B cell (primary cell): ENCODE measurements at regions not wholly inside any gene's neighbourhood (a gene's known extent, or its start where the extent isn't known, plus 50 kb on each side); places are given as distances from the start of the nearest gene placed in this dataset.

Source experiments
- ATAC-seq: fragments of 200-7000 bp; cut with Tn5 transposase; one replicate; pipeline ENCODE4 v1.10.0; 2021; ENCODE audit warnings: low read depth, mild to moderate bottlenecking, moderate number of reproducible peaks, moderate library complexity
- CTCF ChIA-PET: fragments of 350-600 bp; sonication (Branson Sonifier 250); formaldehyde crosslinking; loops from one replicate; lab custom pipeline; 2021; ENCODE audit warnings: antibody characterized with exemption, inconsistent platforms; lab: Charles Lee
- POLR2A ChIA-PET: fragments of 350-600 bp; sonication (Branson Sonifier 250); formaldehyde crosslinking; loops from one replicate; lab custom pipeline; 2021; ENCODE audit warnings: antibody characterized with exemption; lab: Charles Lee
- DNase-seq: peaks from one replicate; pipeline ENCODE4 v3.0.0; 2013
- H2AFZ ChIP-seq: 2 replicates; pipeline ENCODE4 v1.6.1; 2012; ENCODE audit warnings: mild to moderate bottlenecking, low read depth, low read length; ENCODE audit not compliant: insufficient read depth, poor library complexity, severe bottlenecking
- H3K27ac ChIP-seq, 2 donors: 1 replicate in 1 of 2; 2 replicates in 1 of 2; pipeline ENCODE4 v1.5.1; 2012 to 2013; ENCODE audit warnings: low read length in 2 of 2, mild to moderate bottlenecking in 2 of 2, moderate library complexity in 1 of 2
- H3K27me3 ChIP-seq, 4 experiments: fragments of 200-600 bp in 1 of 4; sonication (generic) in 1 of 4; replicated peaks in 1 of 4; 1 replicate in 2 of 4; 2 replicates in 2 of 4; pipeline versions ENCODE4 v1.6.1 to v1.7.0; 2013 to 2016; ENCODE audit warnings: low read length in 3 of 4, mild to moderate bottlenecking in 2 of 4, mixed read lengths in 1 of 4, moderate library complexity in 1 of 4; ENCODE audit not compliant: insufficient read depth in 4 of 4, control insufficient read depth in 3 of 4; ENCODE audit errors: control extremely low read depth in 1 of 4
- H3K36me3 ChIP-seq, 2 experiments: replicated peaks in 1 of 2; 1 replicate in 1 of 2; 2 replicates in 1 of 2; pipeline versions ENCODE4 v1.6.1 to v1.7.1; 2013; ENCODE audit warnings: low read length in 1 of 2; ENCODE audit not compliant: insufficient read depth in 2 of 2, control insufficient read depth in 1 of 2; ENCODE audit errors: control extremely low read depth in 1 of 2, extremely low read depth in 1 of 2
- H3K4me1 ChIP-seq, 2 donors: fragments of 200-600 bp in 1 of 2; sonication (generic) in 1 of 2; 1 replicate in 1 of 2; 2 replicates in 1 of 2; pipeline versions ENCODE4 v1.5.1 to v1.6.1; 2013 to 2017; ENCODE audit warnings: low read length in 2 of 2; ENCODE audit not compliant: control insufficient read depth in 2 of 2, insufficient read depth in 2 of 2
- H3K4me2 ChIP-seq: replicated peaks from 2 replicates; pipeline ENCODE3; 2012; ENCODE audit warnings: mild to moderate bottlenecking, low read depth, low read length; ENCODE audit not compliant: poor library complexity, severe bottlenecking
- H3K4me3 ChIP-seq, 5 experiments: fragments of 200-600 bp in 1 of 5; sonication (generic) in 1 of 5; 1 replicate in 3 of 5; 2 replicates in 2 of 5; pipeline versions ENCODE4 v1.5.1 to v1.7.0; 2011 to 2016; ENCODE audit warnings: low read length in 4 of 5, mild to moderate bottlenecking in 4 of 5, low read depth in 2 of 5, control low read depth in 1 of 5, moderate library complexity in 1 of 5; ENCODE audit not compliant: insufficient read depth in 1 of 5; ENCODE audit errors: control extremely low read depth in 1 of 5, extremely low read depth in 1 of 5
- H3K79me2 ChIP-seq: fragments of 200-600 bp; sonication (generic); one replicate; pipeline ENCODE4 v1.6.0; 2016; ENCODE audit warnings: low read length; ENCODE audit not compliant: control insufficient read depth, insufficient read depth
- H3K9ac ChIP-seq: fragments of 200-600 bp; sonication (generic); 2 replicates; pipeline ENCODE4 v1.6.1; 2017; ENCODE audit warnings: mild to moderate bottlenecking, low read length, moderate library complexity
- H3K9me3 ChIP-seq, 3 donors: one replicate each; pipeline versions ENCODE4 v1.6.1 to v1.7.1; 2013; ENCODE audit warnings: low read length in 2 of 3; ENCODE audit not compliant: control insufficient read depth in 2 of 3, insufficient read depth in 1 of 3; ENCODE audit errors: control extremely low read depth in 1 of 3
- H4K20me1 ChIP-seq: 2 replicates; pipeline ENCODE4 v1.6.0; 2012; ENCODE audit warnings: mild to moderate bottlenecking, low read length; ENCODE audit not compliant: insufficient read depth, control insufficient read depth, poor library complexity, severe bottlenecking
- H3K27ac Mint-ChIP-seq: one replicate; pipeline ENCODE4 v1.8.0; 2021; ENCODE audit warnings: mixed read lengths
- H3K27me3 Mint-ChIP-seq: one replicate; pipeline ENCODE4 v1.8.0; 2021; ENCODE audit warnings: mixed read lengths
- H3K4me1 Mint-ChIP-seq: one replicate; pipeline ENCODE4 v1.8.0; 2021; ENCODE audit warnings: mixed read lengths
- H3K4me3 Mint-ChIP-seq: one replicate; pipeline ENCODE4 v1.8.0; 2021; ENCODE audit warnings: mixed read lengths
- H3K9me3 Mint-ChIP-seq: one replicate; pipeline ENCODE4 v1.8.0; 2022; ENCODE audit warnings: mixed read lengths; ENCODE audit not compliant: insufficient read depth
- CTCF ChIP-seq: fragments of 200-600 bp; IDR thresholded peaks from one replicate; pipeline ENCODE4 v1.8.0; 2022; ENCODE audit warnings: antibody characterized with exemption, mild to moderate bottlenecking
- EZH2 ChIP-seq: IDR thresholded peaks from 2 replicates; pipeline ENCODE4 v1.6.1; 2012; ENCODE audit warnings: borderline replicate concordance, low read depth, mild to moderate bottlenecking, moderate library complexity, low read length; ENCODE audit not compliant: insufficient read depth, poor library complexity, severe bottlenecking
- WGBS: methylation state at CpG from one replicate; pipeline ENCODE4 v1.1.5; 2013; ENCODE audit warnings: missing lambda C conversion rate; ENCODE audit not compliant: insufficient coverage; 5-methylcytosine and 5-hydroxymethylcytosine counted together
- intact Hi-C: fragments of 100-400 bp; cut with micrococcal nuclease; formaldehyde crosslinking; loops from one replicate; pipeline ENCODE4 v1.10.0; 2022

GRCh38 chr14:81972601-81973000 lies 438.9 kb upstream of the SEL1L start:
- H3K4me1 Mint-ChIP-seq, result no peaks in the 10 kb centered on the region
- peaks cover 15% of the 10 kb centered on the region for H3K9me3 Mint-ChIP-seq
- H3K27ac Mint-ChIP-seq, result no peak overlapping the region
- ATAC-seq (no peak), DNase-seq (no peak)
- no peaks in the 10 kb centered on the region for H3K27me3 Mint-ChIP-seq
- H4K20me1 ChIP-seq, result no peaks in the 10 kb centered on the region
- no peaks in the 10 kb centered on the region for H3K36me3 ChIP-seq
- TF ChIP-seq CTCF (no peak), EZH2 (no peak)
- H2AFZ ChIP-seq, result no peak overlapping the region
- no peak overlapping the region for H3K27ac ChIP-seq
- WGBS, result 90% methylated on average over 2 of the region's 2 CpGs
- peaks cover 0 to 20% (median 2%) of the 10 kb centered on the region in 3 donors for H3K9me3 ChIP-seq
- no peaks in the 10 kb centered on the region for H3K79me2 ChIP-seq
- H3K4me2 ChIP-seq, result no peak overlapping the region
- CTCF ChIA-PET, result no interaction called here
- H3K4me1 ChIP-seq, result no peaks in the 10 kb centered on the region
- POLR2A ChIA-PET, result no interaction called here
- H3K27me3 ChIP-seq, result no peaks in the 10 kb centered on the region
- H3K9ac ChIP-seq, result no peak overlapping the region
- H3K4me3 ChIP-seq, result no peak overlapping the region
- H3K4me3 Mint-ChIP-seq, result no peak overlapping the region
- intact Hi-C loops, result no loop called here

GRCh38 chr14:81974543-81974942 lies 440.9 kb upstream of the SEL1L start:
- Mint-ChIP-seq H3K27ac (no peak overlapping the region), H3K4me1 (no peaks in the 10 kb centered on the region), H3K4me3 (no peak overlapping the region), H3K9me3 (peaks cover 5% of the 10 kb centered on the region), H3K27me3 (no peaks in the 10 kb centered on the region)
- intact Hi-C loops, result no loop called here
- H2AFZ ChIP-seq, result no peak overlapping the region
- H3K36me3 ChIP-seq, result no peaks in the 10 kb centered on the region
- no peaks in the 10 kb centered on the region for H4K20me1 ChIP-seq
- H3K9me3 ChIP-seq, result peaks cover 0 to 4% (median 0%) of the 10 kb centered on the region in 3 donors
- no peak for TF ChIP-seq EZH2
- TF ChIP-seq CTCF, result no peak
- H3K27me3 ChIP-seq, result no peaks in the 10 kb centered on the region
- ATAC-seq (no peak), DNase-seq (no peak)
- H3K9ac ChIP-seq, result no peak overlapping the region
- H3K4me3 ChIP-seq, result no peak overlapping the region
- no peak overlapping the region for H3K4me2 ChIP-seq
- 80% methylated on average over 1 of the region's 2 CpGs for WGBS
- H3K4me1 ChIP-seq, result no peaks in the 10 kb centered on the region
- no peaks in the 10 kb centered on the region for H3K79me2 ChIP-seq
- H3K27ac ChIP-seq, result no peak overlapping the region
- POLR2A ChIA-PET, result no interaction called here
- CTCF ChIA-PET, result interaction anchor here (0.6 to 1.3 kb wide), 2 partner anchors 15 to 29 kb away, joined by 3 to 5 read pairs; no protein-coding TSS in a partner anchor
